NT2/D1 (cell line): ENCODE measurements at regions not wholly inside any gene's neighbourhood (a gene's known extent, or its start where the extent isn't known, plus 50 kb on each side); places are given as distances from the start of the nearest gene placed in this dataset.

Source experiments
- SUZ12 ChIP-seq: IDR thresholded peaks from 2 replicates; pipeline ENCODE4 v1.6.1; 2011; ENCODE audit not compliant: insufficient read length, insufficient read depth; ENCODE audit errors: extremely low read depth
- YY1 ChIP-seq: IDR thresholded peaks from 2 replicates; pipeline ENCODE4 v1.6.1; 2011; ENCODE audit not compliant: insufficient read length, insufficient read depth
- ZNF274 ChIP-seq: IDR thresholded peaks from 2 replicates; pipeline ENCODE4 v1.6.1; 2011; ENCODE audit warnings: mild to moderate bottlenecking, low read depth, low read length

DNA sequence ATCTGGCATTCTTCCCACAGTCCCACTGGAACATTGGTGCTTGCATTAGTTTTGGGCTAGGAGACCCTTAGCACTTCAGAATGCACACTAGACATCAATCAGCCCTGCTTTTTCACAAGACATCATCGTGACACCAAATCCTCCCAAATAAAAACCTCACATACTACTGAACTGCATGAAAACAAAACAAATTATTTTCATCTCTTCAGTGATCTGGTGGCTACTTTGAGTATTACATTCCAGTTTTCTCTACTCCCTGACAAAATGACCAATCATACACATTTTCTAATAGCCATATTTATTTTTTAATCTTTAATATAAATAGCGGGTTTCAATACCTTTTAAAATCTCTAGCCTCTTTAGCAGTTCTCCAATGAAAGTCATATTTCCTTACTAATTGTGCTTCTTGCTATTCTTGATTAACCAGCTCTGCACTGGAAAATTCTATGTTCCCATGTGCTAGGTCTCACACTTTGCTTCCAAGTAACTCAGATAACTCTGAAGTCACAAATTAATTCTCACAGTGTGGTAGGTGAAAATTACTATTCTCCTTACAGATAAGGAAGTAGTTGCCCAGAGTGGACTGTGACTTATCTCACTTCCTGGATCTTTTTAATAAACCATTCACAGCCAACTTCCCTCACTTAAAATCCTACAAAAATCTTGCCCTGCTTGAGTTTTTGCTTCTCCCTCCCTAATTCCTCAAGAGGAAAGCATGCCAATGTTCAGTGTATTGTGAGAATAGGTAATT lies 82.5 kb upstream of the EPB41L3 start:
- TF ChIP-seq YY1 (no peak), ZNF274 (no peak), SUZ12 (no peak)
